Neural cell (in vitro differentiated cells): ENCODE measurements at regions not wholly inside any gene's neighbourhood (a gene's known extent, or its start where the extent isn't known, plus 50 kb on each side); places are given as distances from the start of the nearest gene placed in this dataset.

Source experiments
- H2AFZ ChIP-seq: fragments of 200-600, 300-800 bp; sonication (generic), shearing (Covaris generic); 2 replicates; pipeline ENCODE4 v1.6.0; 2014; ENCODE audit warnings: low read depth, mild to moderate bottlenecking, antibody characterized with exemption, low read length, moderate library complexity
- H3F3A ChIP-seq: fragments of 200-600 bp; shearing (Covaris generic); 2 replicates; pipeline ENCODE4 v1.6.1; 2016; ENCODE audit warnings: mild to moderate bottlenecking, moderate library complexity, mixed read lengths, antibody characterized with exemption, low read length; ENCODE audit not compliant: insufficient read depth, poor library complexity, severe bottlenecking
- H3K27ac ChIP-seq: fragments of 200-600, 300-800 bp; sonication (generic), shearing (Covaris generic); 2 replicates; pipeline ENCODE4 v1.5.1; 2014; ENCODE audit warnings: mild to moderate bottlenecking, low read length, moderate library complexity
- H3K27me3 ChIP-seq: fragments of 300-800, 200-600 bp; sonication (generic), shearing (Covaris generic); 2 replicates; pipeline ENCODE4 v1.6.0; 2014; ENCODE audit warnings: mild to moderate bottlenecking, low read depth, low read length, moderate library complexity; ENCODE audit not compliant: insufficient read depth
- H3K36me3 ChIP-seq: fragments of 300-800, 200-600 bp; sonication (generic), shearing (Covaris generic); 2 replicates; pipeline ENCODE4 v1.5.1; 2014; ENCODE audit warnings: mild to moderate bottlenecking, antibody characterized with exemption, low read length, moderate library complexity; ENCODE audit not compliant: insufficient read depth
- H3K4me2 ChIP-seq: fragments of 300-800, 200-600 bp; sonication (generic), shearing (Covaris generic); 2 replicates; pipeline ENCODE4 v1.6.0; 2014; ENCODE audit warnings: mild to moderate bottlenecking, low read length
- H3K4me3 ChIP-seq: fragments of 300-800, 200-600 bp; sonication (generic), shearing (Covaris generic); 2 replicates; pipeline ENCODE4 v1.5.1; 2014; ENCODE audit warnings: mild to moderate bottlenecking, low read length, moderate library complexity
- H3K79me2 ChIP-seq: fragments of 200-600 bp; shearing (Covaris generic); replicated peaks from 2 replicates; pipeline ENCODE4 v1.6.0; 2014; ENCODE audit warnings: mild to moderate bottlenecking, low read length, moderate library complexity; ENCODE audit not compliant: insufficient read depth
- H3K9ac ChIP-seq: fragments of 300-800, 200-600 bp; sonication (generic), shearing (Covaris generic); 2 replicates; pipeline ENCODE4 v1.6.1; 2016; ENCODE audit warnings: mild to moderate bottlenecking, low read length, mixed read lengths
- H3K9me2 ChIP-seq: fragments of 200-600 bp; shearing (Covaris generic); 2 replicates; pipeline ENCODE4 v1.6.1; 2016; ENCODE audit warnings: mild to moderate bottlenecking, low read length, mixed read lengths; ENCODE audit not compliant: insufficient read depth
- H3K9me3 ChIP-seq: fragments of 200-600, 300-800 bp; sonication (generic), shearing (Covaris generic); 2 replicates; pipeline ENCODE4 v1.6.1; 2016; ENCODE audit warnings: mild to moderate bottlenecking, mixed run types, low read length, moderate library complexity, mixed read lengths
- H4K20me1 ChIP-seq: fragments of 200-600 bp; shearing (Covaris generic); 2 replicates; pipeline ENCODE4 v1.6.1; 2016; ENCODE audit warnings: mild to moderate bottlenecking, mixed run types; ENCODE audit not compliant: insufficient read depth
- EP300 ChIP-seq: fragments of 450-650 bp; conservative IDR thresholded peaks from 2 replicates; pipeline ENCODE4 v1.6.1; 2014; ENCODE audit warnings: antibody characterized with exemption, mild to moderate bottlenecking, moderate library complexity; ENCODE audit not compliant: poor library complexity, severe bottlenecking
- EZH2 ChIP-seq: fragments of 200-600, 300-800 bp; shearing (Covaris generic), sonication (generic); IDR thresholded peaks from 2 replicates; pipeline ENCODE4 v1.6.1; 2014; ENCODE audit warnings: antibody characterized with exemption, low read length, borderline replicate concordance, mild to moderate bottlenecking; ENCODE audit not compliant: insufficient read depth, poor library complexity, severe bottlenecking
- MXI1 ChIP-seq: fragments of 450-650 bp; conservative IDR thresholded peaks from 2 replicates; pipeline ENCODE4 v1.6.1; 2014; ENCODE audit warnings: antibody characterized with exemption, mild to moderate bottlenecking; ENCODE audit not compliant: poor library complexity, severe bottlenecking
- POLR2AphosphoS5 ChIP-seq: IDR thresholded peaks from 2 replicates; pipeline ENCODE4 v1.6.1; 2012
- RAD21 ChIP-seq: fragments of 450-650 bp; conservative IDR thresholded peaks from 2 replicates; pipeline ENCODE4 v1.6.1; 2014; ENCODE audit warnings: antibody characterized with exemption, mild to moderate bottlenecking, moderate library complexity
- REST ChIP-seq: IDR thresholded peaks from 2 replicates; pipeline ENCODE4 v1.6.1; 2012; ENCODE audit warnings: borderline replicate concordance
- SMC3 ChIP-seq: fragments of 450-650 bp; conservative IDR thresholded peaks from 2 replicates; pipeline ENCODE4 v1.6.1; 2014; ENCODE audit warnings: antibody characterized with exemption, mild to moderate bottlenecking, moderate library complexity; ENCODE audit not compliant: poor library complexity
- TAF1 ChIP-seq: IDR thresholded peaks from 2 replicates; pipeline ENCODE4 v1.6.1; 2012; ENCODE audit warnings: low read depth
- TF ChIP-seq, protein P1 (sequence below): fragments of 450-650 bp; IDR thresholded peaks from 2 replicates; pipeline ENCODE4 v1.5.1; 2014; ENCODE audit warnings: antibody characterized with exemption, mild to moderate bottlenecking, moderate library complexity; ENCODE audit not compliant: poor library complexity, severe bottlenecking

DNA sequence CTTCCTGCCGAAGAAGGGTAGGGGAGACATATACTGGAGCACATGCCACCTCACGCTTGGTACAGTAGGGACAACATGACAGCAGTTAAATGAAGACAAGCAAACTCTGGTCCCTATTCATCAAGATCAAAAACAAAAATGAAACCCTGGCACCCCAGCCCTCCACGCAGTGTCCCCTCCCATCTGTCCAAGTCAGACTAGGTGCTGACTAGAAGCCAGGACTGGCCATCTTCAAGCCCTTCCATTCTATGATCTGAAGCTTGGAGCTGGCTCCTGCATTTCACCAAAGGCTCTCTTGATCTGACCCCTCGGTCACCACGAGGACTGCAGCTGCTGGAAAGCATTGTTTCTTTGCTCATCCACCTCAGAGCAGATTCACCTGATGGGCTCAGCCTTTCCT, 158.9 kb upstream of the GGTLC1 start:
- Histone ChIP-seq H4K20me1 (no peaks in the 10 kb centered on the region), H3K79me2 (no peaks in the 10 kb centered on the region), H3K9ac (no peak overlapping the region), H3K4me2 (no peak overlapping the region), H3K4me3 (no peak overlapping the region), H3K9me3 (no peaks in the 10 kb centered on the region), H3K9me2 (no peaks in the 10 kb centered on the region), H2AFZ (no peak overlapping the region), H3F3A (no peaks in the 10 kb centered on the region), H3K36me3 (no peaks in the 10 kb centered on the region), H3K27ac (no peak overlapping the region), H3K27me3 (no peaks in the 10 kb centered on the region)
- TF ChIP-seq MXI1 (no peak), TAF1 (no peak), REST (no peak), EZH2 (no peak), RAD21 (no peak), SMC3 (no peak), EP300 (no peak), POLR2AphosphoS5 (no peak)
- TF ChIP-seq, protein P1, sequence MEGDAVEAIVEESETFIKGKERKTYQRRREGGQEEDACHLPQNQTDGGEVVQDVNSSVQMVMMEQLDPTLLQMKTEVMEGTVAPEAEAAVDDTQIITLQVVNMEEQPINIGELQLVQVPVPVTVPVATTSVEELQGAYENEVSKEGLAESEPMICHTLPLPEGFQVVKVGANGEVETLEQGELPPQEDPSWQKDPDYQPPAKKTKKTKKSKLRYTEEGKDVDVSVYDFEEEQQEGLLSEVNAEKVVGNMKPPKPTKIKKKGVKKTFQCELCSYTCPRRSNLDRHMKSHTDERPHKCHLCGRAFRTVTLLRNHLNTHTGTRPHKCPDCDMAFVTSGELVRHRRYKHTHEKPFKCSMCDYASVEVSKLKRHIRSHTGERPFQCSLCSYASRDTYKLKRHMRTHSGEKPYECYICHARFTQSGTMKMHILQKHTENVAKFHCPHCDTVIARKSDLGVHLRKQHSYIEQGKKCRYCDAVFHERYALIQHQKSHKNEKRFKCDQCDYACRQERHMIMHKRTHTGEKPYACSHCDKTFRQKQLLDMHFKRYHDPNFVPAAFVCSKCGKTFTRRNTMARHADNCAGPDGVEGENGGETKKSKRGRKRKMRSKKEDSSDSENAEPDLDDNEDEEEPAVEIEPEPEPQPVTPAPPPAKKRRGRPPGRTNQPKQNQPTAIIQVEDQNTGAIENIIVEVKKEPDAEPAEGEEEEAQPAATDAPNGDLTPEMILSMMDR = no peak

GRCh38 chr20:24146231-24146634, 157.7 kb upstream of the GGTLC1 start:
- Histone ChIP-seq H3K27me3 (no peaks in the 10 kb centered on the region), H3K4me3 (no peak overlapping the region), H3K9me2 (no peaks in the 10 kb centered on the region), H3F3A (no peaks in the 10 kb centered on the region), H3K9ac (no peak overlapping the region), H3K9me3 (no peaks in the 10 kb centered on the region), H3K79me2 (no peaks in the 10 kb centered on the region), H3K4me2 (no peak overlapping the region), H4K20me1 (no peaks in the 10 kb centered on the region), H2AFZ (no peak overlapping the region), H3K36me3 (no peaks in the 10 kb centered on the region), H3K27ac (no peak overlapping the region)
- TF ChIP-seq SMC3 (no peak), EP300 (no peak), TAF1 (no peak), RAD21 (no peak), MXI1 (no peak), EZH2 (no peak), REST (no peak), POLR2AphosphoS5 (no peak)
- TF ChIP-seq, protein P1 = no peak
